ENCODE measurements at regions not wholly inside any gene's neighbourhood (a gene's known extent, or its start where the extent isn't known, plus 50 kb on each side); places are given as distances from the start of the nearest gene placed in this dataset.

- 60 to 72% methylated on average over 18 of the region's 18 CpGs for WGBS, 2 donors
- TF ChIP-seq, protein P1, sequence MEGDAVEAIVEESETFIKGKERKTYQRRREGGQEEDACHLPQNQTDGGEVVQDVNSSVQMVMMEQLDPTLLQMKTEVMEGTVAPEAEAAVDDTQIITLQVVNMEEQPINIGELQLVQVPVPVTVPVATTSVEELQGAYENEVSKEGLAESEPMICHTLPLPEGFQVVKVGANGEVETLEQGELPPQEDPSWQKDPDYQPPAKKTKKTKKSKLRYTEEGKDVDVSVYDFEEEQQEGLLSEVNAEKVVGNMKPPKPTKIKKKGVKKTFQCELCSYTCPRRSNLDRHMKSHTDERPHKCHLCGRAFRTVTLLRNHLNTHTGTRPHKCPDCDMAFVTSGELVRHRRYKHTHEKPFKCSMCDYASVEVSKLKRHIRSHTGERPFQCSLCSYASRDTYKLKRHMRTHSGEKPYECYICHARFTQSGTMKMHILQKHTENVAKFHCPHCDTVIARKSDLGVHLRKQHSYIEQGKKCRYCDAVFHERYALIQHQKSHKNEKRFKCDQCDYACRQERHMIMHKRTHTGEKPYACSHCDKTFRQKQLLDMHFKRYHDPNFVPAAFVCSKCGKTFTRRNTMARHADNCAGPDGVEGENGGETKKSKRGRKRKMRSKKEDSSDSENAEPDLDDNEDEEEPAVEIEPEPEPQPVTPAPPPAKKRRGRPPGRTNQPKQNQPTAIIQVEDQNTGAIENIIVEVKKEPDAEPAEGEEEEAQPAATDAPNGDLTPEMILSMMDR (IDR thresholded peaks at IDR 0.05): no peak
- Histone ChIP-seq H3K27me3 (peaks cover 0 to 12% (median 0%) of the 10 kb centered on the region in 7 donors), H3K4me1 (no peaks in the 10 kb centered on the region), H3K36me3 (no peaks in the 10 kb centered on the region), H3K9me3 (peaks cover 0 to 21% (median 0%) of the 10 kb centered on the region in 11 donors), H3K4me3 (no peak overlapping the region), H3K27ac (no peak overlapping the region)
- ATAC-seq (no peak), DNase-seq (no peak)
- intact Hi-C loops (cut with DNase I): no loop called here
Observed at GRCh38 chr4:8736090-8736825, 135.4 kb downstream of the HMX1 start.

DNA sequence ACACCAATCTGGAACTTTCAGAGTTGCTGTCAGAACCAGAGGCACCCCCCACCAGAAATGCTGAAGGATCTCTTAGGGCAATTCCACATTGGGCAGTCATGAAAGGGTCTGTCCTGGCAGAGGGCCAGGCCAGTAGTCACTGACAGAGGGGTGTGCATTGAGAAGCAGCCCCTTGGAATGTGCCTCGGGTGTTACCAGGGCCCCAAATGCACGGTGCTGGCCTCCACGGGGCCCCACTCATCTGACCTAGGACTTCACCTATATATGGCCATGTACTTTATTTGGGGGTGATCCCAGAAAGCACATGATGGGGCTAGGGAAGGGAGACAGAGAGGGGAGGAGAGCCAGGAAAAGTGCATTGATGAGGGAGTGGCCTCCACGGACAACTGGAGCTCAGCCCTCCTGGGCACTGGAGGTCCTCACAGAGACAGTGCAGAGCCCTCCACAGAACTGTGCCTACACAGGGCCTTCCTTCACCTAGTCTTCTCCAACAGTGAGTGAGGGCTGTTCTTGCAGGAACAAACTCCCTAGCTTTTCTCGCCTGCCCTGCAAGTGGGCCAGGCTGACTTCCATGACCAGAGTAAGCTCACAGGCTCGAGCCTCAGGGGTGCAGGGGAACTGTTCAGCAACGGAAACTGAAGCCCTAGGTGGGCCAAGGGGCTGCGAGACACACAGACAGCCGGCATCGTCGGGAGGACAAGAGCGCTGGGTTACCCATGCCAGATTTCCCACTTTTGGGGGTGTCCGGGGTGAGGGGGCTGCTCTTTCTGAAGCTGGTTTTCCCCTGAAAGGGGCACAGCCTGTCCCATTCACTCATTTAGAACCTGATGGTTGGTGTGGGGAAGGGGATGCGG lies 136.2 kb downstream of the HMX1 start:
- no peaks in the 10 kb centered on the region for H3K4me1 ChIP-seq
- H3K9me3 ChIP-seq: peaks cover 0 to 21% (median 0%) of the 10 kb centered on the region in 11 donors
- DNase-seq (no peak), ATAC-seq (no peak)
- peaks cover 0 to 9% (median 0%) of the 10 kb centered on the region in 7 donors for H3K27me3 ChIP-seq
- no peak overlapping the region for H3K4me3 ChIP-seq
- intact Hi-C loops (cut with DNase I): no loop called here
- no peaks in the 10 kb centered on the region for H3K36me3 ChIP-seq
- TF ChIP-seq, protein P1 (IDR thresholded peaks at IDR 0.05): no peak
- H3K27ac ChIP-seq: no peak overlapping the region
- WGBS, 2 donors: 74 to 75% methylated on average over 13 to 14 of the region's 14 CpGs

DNA sequence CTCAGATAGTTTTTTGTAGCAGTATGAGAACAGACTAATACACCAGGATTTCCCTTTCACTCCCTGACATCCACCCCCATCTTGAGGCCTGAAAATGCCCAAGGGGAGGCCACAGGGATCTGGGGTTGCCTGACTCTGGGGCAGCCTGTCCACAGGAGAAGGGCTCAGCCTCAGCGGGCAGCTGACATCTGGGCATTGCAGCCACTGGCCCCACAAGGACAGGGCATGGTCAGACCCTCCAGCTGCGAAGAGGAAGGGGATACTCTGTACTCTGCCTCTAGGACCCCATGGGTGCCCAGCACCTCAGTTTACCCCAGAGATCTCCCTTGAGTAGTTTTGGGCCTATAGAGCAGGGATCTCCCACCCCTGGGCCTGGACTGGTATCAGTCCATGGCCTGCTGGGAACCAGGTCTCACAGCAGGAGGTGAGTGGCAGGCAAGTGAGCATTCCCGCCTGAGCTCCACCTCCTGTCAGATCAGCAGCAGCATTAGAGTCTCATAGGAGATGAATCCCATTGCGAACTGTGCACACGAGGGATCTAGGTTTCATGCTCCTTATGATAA lies 138.9 kb downstream of the HMX1 start:
- H3K4me1 ChIP-seq: no peaks in the 10 kb centered on the region
- WGBS, 2 donors: 88 to 90% methylated on average over 5 of the region's 5 CpGs
- H3K27me3 ChIP-seq: peaks cover 0 to 10% (median 0%) of the 10 kb centered on the region in 7 donors
- ATAC-seq: no peak
- no peak overlapping the region for H3K27ac ChIP-seq
- intact Hi-C loops (cut with DNase I): no loop called here
- peaks cover 0 to 21% (median 0%) of the 10 kb centered on the region in 11 donors for H3K9me3 ChIP-seq
- no peak overlapping the region for H3K4me3 ChIP-seq
- TF ChIP-seq, protein P1 (IDR thresholded peaks at IDR 0.05): no peak
- H3K36me3 ChIP-seq: no peaks in the 10 kb centered on the region
- no peak for DNase-seq

DNA sequence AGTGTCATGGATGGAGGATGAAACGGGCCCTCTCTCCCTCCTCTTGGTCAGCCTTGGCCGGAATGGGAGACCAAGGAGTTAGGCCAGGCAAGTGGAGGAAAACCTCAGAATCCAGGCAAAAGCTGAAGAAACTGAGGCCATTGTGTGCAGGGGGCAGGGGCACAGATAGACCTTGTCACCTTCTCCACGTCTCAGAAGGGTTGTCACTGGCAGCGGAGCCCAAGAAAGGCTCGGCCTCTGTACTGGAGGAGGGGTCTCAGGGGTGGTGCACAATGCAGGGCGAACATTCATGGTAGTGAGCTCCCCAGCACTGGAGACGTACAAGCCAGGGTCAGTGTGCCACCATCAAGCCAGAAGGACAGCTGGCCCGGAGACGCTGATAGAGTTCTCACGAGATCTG lies 139.5 kb downstream of the CPZ start:
- Histone ChIP-seq H3K9me3 (peaks cover 0 to 21% (median 0%) of the 10 kb centered on the region in 11 donors), H3K4me1 (no peaks in the 10 kb centered on the region), H3K4me3 (no peak overlapping the region), H3K27ac (no peak overlapping the region), H3K36me3 (no peaks in the 10 kb centered on the region), H3K27me3 (peaks cover 0 to 16% (median 4%) of the 10 kb centered on the region in 7 donors)
- intact Hi-C loops (cut with DNase I): no loop called here
- WGBS, 2 donors: 73 to 75% methylated on average over 10 of the region's 10 CpGs
- ATAC-seq: no peak
- TF ChIP-seq, protein P1 (IDR thresholded peaks at IDR 0.05): no peak
- no peak for DNase-seq

Measured in heart right ventricle (tissue), 16 donors.